HG02870 (cell line): ENCODE measurements at regions not wholly inside any gene's neighbourhood (a gene's known extent, or its start where the extent isn't known, plus 50 kb on each side); places are given as distances from the start of the nearest gene placed in this dataset.

Experiments used
- ATAC-seq: cut with Tn5 transposase; IDR thresholded peaks from one replicate; pipeline ENCODE4 v1.9.1; 2021; ENCODE audit warnings: mild to moderate bottlenecking, moderate library complexity; ENCODE audit not compliant: unreplicated experiment

DNA sequence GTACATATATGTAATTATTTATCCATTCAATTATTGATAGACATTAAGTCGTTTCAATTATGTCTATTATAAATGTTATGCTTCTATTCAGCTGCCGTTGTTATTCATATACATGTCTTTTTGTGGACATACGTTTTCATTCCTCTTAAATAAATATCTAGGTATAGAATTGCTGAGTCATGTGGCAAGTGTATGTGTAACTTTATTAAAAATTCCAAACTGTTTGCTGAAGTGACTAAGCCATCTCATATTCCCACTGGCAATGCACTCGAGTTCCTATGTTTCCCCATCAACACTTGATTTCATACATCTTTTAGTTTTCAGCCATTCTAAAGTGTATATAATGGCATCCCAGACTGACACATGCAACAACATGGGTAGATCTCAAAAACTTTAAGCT lies 739.7 kb upstream of the POU3F2 start:
- no peak for ATAC-seq

DNA sequence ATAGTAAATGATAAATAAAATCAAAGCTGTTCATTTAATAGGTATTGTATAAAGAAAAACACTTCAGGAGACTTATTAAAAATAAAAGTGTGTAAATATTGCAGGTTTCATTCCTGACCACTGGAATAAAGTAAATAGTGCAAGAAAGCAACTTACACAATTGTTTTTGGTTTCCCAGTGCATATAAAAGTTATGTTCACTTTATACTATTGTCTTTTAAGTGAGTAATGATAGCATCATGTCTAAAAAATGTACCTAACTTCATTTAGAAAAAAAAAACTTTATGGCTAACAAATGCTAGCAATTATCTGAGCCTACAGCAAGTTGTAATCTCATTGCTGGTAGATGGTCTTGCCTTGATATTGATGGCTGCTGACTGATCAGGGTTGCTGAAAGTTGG lies 726.6 kb upstream of the POU3F2 start:
- no peak for ATAC-seq

DNA sequence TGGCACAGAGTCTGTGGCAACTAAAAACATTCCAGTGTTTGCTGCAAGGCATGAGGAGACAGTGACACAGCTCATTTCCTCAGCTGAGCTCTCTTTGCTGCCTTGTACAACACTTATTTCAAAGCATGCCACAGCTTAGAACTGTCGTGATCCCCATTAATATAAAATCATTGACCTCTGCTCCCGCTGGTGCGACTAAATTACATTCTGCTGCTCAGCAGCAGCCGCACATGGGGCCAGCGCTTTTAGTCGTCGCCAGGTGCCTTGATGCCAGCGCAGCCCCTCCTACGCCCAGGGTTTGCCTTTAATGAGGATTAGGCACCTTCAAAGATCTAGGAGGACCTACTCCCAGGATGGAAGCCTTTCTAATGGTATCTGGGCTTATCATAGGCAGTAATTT lies 717.9 kb upstream of the POU3F2 start:
- ATAC-seq, result no peak

DNA sequence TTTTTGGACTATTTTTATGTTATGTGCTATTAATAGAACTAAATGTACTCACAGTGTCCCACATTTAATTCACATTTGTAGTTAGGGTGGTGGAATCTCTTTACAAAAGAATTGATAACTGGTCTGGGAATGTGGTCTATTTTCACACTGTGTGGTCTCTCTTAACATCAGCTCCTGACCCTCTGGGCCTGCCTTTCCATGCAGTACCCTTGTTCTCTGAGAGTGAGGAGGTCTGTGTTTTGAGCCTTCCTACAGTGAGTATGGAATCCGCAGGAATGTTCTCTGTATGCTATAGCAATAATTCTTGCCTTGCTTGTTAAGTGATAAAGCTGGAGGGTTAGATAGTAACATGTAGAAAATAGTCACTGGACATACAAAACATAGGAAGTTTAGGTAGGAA lies 717.3 kb upstream of the POU3F2 start:
- no peak for ATAC-seq

DNA sequence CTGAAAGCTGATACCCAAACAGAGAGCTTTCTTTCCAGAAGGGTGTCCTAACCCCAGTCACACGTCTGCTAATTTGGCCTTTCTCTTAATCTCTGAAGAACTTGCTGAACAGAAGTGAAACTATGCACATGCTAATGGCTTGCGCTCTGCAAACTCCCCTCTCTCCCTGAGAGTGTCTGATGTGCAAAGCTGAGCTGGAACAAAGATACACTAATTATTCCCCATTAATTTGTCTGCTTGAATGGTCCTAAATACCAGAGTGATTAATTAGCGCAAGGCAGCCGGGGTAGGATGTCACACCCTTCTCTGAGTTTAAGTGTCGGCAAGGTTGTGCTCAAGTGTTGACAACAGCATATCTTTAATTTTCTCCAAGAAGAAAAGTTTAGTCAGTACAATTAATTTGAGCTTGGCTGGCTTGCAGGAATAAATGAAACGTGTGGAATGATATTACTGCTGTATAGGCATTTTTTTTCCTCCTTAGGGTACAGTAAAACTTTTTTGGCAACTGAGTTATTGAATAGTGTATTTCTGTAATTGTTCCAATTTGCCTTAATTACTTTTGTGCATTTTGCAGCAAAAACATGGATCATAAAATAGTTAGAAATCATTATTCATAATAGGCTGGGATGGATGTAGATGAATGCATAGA lies 715.9 kb upstream of the POU3F2 start:
- ATAC-seq, result no peak

DNA sequence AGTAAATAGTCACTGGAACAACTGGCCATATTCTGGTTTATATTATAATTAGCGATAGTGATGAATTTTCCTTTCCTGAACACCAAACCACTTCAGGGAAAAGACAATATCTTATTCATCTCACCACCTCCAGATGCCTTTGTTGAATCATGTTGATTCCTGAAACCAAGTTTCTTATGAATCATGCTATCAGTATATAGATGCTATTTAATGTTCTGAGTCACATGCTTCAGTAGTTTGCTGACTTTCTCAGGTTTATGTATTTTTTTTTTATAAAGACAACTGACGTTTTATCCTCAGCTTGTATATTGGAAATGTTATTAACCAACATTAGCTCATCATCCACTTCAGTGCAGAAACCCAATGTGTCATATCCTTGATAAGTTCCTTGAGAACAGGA lies 710.2 kb upstream of the POU3F2 start:
- ATAC-seq, result no peak

DNA sequence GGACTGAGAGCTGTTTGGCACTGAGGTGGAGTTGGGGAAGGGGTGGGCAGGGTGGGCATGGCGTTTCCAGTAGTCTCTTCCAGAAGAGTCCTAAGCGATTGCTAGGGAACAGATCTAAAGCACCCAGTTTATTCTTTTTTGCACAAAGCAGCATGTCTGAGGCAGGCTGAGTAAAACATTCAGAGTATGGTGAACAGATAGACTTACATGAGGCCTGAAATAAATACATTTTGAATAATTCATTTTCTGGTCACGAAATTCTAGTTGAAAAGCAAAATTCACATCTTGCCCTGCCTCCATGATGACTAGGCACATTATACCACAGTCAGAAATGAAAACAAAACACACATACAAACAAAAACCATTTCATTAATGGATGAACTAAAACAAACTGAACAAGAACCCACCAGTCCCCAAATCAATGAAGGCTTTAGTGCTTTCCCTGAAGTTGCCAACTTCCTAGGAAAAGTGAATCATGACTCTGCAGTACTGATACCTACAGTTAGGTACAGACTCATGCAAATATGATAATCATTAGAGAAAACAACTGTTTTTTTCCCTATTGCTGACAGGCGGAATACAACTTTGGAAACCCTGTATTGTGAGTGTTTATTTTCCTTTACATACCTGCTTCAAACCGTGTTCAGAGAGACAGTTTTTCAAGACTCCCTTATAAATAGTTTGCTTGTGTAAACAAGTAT lies 702.9 kb upstream of the POU3F2 start:
- ATAC-seq, result no peak

DNA sequence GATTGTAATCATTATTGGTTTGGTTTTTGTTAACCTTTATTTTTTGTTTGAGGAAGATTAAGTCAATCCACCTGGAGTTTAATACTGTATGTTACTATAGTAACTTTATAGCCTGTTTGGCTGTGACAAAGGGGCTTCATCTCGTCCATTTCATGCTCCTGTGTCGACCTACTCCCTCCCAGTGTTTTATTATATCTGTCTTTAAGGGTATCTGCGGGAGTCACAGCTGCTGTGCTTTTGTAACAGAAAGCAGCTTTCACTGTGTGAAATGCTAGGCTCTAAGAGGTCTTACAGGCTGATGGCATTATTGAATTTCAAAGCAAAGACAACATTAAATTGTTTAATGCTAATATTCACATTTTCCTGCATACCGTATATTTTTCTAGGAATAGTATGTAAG lies 698.0 kb upstream of the POU3F2 start:
- ATAC-seq, result no peak

DNA sequence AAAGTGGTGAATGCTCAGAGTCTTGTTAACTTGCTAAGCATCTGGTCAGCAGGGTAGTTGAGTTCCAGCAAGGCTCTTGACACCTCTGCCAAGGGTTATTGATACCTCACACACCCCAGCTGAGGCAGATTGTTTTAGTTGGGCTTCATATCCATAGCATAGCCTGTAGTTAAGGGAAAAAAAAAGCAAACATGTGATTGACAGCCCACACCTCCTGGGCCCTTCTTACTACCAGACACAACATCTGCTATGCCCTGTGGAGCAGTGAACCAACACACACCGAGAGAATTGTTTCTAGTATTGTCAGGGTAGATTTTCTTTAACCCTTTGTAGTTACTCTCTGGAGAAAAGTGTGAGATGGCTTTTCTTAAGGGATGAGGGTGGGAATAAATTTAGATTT lies 697.0 kb upstream of the POU3F2 start:
- no peak for ATAC-seq

DNA sequence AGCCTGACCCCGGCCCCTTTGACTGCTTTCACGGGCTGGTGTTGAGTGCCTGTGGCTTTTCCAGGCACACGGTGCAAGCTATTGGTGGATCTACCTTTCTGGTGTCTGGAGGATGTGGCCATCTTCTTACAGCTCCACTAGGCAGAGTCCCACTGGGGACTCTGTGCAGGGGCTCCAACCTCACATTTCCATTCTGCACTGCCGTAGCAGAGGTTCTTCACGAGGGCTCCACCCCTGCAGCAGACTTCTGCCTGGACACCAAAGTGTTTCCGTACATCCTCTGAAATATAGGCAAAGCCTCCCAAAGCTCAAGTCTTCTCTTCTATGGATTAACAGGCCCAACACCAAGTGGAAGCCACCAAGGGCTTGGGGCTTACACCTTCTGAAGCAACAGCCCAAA lies 691.5 kb upstream of the POU3F2 start:
- no peak for ATAC-seq

DNA sequence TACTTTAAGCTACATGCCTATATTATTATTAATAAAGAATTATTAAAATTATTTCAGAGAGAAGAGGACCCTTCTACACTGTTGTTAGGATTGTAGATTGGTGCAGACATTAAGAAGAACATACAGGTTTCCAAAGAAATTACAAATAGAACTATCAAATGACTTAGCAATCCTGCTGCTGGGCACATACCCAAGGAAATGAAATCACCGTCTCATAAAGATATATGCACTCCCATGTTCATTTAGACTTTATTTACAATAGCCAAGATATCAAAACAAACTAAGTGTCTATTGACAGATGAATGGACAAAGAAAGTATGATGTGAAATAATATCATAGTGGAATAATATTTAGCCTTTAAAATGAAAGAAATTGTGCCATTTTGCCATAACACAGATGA lies 687.7 kb upstream of the POU3F2 start:
- ATAC-seq, result no peak

DNA sequence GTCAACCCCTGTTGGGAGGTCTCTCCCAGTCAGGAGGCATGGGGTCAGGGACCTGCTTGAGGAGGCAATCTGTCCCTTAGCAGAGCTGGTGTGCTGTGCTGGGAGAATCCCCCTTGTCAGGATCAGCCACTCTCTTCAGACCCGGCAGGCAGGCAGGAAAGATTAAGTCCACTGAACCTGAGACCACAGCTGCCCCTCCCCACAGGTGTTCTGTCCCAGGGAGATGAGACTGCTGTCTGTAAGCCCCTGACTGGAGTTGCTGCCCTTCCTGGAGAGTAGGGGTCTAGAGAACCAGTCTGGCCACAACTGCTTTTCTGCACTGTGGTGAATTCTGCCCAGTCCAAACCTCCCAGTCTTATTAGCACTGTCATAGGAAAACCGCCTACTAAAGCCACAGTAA lies 677.8 kb upstream of the POU3F2 start:
- ATAC-seq, result no peak

DNA sequence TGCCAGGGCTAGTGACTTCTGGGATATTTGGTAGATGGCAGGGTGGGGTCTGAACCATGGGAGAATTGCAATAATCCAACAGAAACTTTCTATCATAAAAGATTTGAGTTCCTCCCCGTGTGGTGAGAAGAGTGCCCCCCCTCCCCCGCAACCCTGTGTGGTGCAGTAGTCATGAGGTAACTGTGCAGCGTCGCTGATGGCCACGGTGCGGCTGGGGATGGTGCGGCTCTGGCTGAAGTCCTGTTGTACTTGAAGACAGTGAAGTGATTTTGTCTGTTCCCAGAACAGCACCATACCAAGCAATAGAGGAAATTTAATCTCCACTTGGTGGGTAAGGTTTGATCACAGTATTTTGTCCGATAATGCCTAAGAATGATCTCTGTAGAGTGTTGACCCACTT lies 654.8 kb upstream of the POU3F2 start:
- no peak for ATAC-seq

DNA sequence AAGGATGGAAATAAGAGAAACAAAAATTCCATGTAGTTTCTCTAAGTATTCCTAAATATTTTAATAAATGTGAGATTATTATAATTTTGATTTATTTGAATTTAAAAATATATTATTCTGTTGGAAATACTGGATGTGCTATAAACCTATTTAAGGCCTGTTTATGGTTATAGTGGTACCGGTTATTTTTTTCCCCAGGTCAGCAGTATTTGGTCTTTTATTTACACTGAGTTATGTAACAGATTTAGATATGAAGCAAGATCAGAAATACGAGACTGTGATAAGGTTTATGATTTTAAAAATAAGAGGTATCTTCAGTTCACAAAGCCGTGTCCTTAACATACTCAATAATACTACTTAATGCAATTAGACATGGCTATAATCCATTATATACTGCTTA lies 634.3 kb upstream of the POU3F2 start:
- no peak for ATAC-seq

DNA sequence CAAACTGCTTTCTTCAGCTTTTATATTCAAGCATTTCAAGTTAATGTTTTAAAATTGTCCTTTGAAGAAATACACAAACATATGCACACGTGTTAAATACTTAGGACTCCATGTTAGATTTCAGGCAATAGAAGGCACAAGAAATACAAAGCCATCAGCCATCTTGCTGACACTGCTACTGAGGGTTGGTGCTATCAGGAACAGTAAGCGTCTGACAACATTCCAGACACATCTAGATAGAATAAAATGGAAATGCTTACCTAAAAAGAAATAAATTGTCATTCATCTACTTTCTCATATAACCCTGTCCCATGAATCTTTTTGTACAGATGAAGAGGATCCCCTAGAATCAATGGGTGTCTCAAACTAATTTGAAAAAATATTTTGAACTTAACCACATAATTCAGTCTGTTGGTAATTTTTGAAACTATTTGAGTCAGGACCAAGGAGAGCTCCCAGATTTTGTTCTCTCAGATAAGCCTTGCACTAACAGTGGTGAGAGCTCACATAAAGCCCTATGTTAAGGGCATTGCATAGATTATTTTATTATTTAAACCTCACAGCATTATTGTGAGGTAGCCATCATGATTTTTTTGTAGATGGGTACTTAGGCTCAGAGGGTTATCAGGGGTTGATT lies 631.1 kb upstream of the POU3F2 start:
- no peak for ATAC-seq

DNA sequence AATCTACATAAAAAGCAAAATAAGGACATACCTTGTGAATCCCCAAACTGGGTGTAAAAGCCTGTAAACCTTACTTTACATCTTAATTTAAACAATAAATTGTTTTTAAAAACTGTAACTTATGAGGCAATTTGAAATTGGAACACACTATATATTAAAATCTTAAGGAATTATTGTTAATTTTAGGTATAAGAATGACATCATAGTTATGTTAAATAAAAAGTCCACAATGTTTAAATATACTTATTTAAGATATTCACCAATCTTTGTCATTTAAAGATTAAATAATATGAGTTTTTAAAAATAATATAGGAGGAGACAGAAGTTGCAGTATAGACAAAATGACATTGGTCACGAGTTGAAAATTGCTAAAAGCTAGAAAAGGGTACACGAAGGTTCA lies 621.9 kb upstream of the POU3F2 start:
- ATAC-seq, result no peak

DNA sequence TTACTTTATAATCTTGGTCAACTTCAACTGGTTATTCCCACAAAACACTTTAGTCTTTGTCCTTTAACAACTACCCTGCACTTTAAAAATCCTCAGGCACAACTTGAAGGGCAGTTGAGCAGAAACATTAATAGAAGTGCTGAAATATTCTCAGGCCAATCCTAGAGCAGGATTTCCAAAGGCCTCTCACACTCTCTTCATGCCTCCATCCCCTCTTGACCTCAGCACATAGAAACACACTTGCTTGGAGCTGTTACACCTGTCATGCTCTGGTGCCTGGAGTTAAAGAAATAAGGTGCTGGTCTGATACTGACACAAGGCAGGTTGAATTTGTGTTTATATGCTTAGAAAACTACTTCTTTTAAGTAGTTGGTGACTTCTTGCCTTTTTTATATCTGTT lies 618.8 kb upstream of the POU3F2 start:
- no peak for ATAC-seq

DNA sequence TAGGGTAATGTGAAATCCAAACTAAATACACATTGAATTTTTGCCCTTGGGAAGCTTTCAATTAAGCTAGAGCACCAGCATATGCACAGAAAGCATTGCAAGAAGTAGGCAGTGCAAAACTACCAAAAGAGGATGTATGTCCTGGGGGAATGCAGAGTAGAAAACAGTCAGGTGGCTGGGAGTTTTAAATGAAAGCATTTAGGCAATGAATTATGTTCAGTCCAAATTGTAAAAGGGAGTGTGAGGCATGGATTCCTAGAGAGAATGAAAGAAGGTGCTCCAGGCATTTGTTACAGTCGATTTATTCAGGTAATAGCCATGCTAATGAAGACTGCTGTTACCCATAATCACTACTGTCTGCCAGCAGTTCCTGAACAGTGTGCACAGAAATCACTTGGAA lies 604.1 kb upstream of the POU3F2 start:
- no peak for ATAC-seq

DNA sequence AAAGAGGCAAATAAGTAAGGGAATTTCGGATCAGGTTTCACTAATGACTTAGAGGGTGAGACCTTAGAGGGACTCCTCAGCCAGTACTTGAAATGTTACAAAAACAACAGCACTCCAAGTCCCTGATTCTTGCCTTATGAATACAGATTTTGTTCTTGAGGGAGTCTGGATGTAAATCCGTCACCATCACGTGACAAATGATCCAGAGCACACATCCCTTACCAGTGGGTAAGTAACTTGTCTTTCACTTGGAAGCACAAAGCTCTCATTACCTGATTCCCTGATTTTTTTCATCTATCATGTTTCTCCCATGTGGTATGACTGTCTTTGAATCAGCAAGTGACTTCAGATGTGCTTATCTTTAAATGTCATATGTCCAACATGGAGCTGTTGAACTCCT lies 595.3 kb upstream of the POU3F2 start:
- ATAC-seq, result no peak

DNA sequence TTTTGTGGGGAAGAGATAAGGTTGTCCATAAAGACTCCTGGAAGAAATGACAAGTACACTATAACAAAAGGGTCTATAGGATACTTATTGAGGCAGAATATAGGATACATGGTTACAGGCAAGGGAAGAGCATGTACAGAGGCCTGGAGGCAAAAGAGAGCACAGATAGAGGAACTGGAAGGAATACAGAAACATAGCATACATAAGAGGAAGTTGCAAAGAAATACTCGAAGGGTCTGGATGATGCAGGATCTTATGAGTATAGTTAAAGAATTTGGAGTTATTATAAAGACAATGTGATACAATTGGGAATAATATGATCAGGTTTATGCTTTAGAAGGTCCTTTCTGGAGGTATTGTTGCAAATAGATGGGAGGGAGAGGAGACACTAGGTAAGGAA lies 592.7 kb upstream of the POU3F2 start:
- ATAC-seq, result no peak

DNA sequence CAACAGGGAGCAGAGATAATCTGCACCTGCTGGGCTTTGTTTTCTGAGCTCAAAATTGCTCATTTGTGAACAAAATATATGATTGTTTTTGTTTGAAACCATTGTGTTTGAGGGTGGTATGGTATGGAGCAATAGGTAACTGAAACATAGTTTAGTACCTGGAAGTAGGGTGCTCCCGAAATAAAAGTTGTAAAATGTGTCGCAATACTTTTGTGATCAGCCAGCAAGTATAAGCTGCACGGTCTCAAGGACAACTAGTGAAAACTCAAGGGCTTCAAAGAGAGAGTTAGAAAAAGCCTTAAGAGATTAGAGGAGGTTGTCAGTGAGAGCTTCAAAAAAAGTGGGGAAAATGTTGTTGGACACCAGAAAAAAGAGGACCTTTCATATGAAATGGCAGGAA lies 579.8 kb upstream of the POU3F2 start:
- no peak for ATAC-seq

DNA sequence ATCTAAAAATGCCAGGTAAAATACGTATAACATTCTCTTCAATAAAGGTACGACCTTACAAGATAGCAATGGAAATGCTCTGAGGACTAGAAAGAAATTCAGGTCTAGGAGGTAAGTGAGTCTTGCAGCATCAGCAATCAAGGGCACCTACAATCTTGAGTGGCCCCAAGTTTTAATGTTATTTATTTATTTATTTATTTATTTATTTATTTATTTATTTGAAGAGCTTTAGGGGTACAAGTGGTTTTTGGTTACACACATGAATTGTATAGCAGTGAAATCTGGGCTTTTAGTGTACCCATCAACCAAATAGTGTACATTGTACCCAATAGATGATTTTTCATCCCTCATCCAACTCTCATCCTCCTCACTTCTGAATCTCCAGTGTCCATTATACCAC lies 574.0 kb upstream of the POU3F2 start:
- ATAC-seq, result no peak

DNA sequence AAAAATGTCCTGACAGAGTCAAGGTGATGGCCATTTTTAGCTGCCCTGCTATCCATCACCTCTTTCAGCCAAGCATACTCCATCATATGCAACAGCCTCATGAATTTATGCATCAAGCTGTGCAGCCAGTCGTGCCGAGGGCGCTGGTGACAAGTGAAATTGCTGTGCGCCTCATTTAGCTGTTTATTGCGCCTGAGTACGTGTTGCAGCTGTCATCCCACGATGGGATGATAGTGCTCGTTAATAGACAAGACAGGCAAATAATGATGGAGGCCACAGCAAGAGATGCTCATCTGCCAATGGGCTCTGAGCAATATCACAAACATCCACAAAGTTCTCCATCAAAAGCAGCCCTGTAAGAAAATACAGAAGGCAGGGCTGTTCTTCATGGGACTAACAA lies 562.3 kb upstream of the POU3F2 start:
- ATAC-seq, result no peak
